NCI-H1092 (cell line): ENCODE measurements at regions not wholly inside any gene's neighbourhood (a gene's known extent, or its start where the extent isn't known, plus 50 kb on each side); places are given as distances from the start of the nearest gene placed in this dataset.
"Not testable (repeated sequence)": the region's sequence is repeated elsewhere in the genome, so short reads cannot be mapped to it uniquely, and the experiment has no call there.

Experiments
- DNase-seq: peaks from one replicate; lab custom pipeline; 2025; lab: John Stamatoyannopoulos, UW

DNA sequence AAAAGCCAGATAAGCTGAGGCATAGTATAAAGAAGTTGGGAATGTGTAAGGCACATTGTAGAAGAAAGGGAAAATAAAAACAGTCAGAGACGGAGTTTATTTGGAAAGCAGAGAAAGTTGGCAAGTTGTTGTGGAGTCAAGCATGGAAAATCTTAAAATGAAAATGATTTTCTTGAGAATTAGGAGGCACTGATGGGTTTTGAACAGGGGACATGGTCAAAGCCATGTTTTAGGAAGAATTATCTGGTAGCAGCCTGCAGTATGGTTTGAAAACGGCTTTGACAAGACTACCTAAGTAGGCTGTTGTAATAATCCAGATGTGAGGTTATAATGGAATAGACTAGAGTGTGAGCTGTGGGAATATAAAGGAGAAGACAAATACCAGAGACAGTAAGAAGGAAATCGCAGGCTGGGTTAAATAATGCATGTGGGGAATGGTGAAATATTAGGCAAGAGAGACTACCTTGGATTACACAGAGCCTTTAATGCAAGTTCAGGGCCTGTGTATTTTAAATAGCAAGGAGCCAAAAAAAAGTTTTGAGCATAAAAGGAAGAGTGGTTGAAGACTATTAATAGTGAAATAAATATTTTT is 130.4 kb upstream of the MEOX2 start:
- DNase-seq = no peak

GRCh38 chr7:15813448-15813847 is 127.0 kb upstream of the MEOX2 start:
- no peak for DNase-seq

GRCh38 chr7:15810383-15810782 is 123.9 kb upstream of the MEOX2 start:
- not testable (repeated sequence) for DNase-seq

GRCh38 chr7:15809936-15810335 is 123.5 kb upstream of the MEOX2 start:
- DNase-seq = not testable (repeated sequence)

DNA sequence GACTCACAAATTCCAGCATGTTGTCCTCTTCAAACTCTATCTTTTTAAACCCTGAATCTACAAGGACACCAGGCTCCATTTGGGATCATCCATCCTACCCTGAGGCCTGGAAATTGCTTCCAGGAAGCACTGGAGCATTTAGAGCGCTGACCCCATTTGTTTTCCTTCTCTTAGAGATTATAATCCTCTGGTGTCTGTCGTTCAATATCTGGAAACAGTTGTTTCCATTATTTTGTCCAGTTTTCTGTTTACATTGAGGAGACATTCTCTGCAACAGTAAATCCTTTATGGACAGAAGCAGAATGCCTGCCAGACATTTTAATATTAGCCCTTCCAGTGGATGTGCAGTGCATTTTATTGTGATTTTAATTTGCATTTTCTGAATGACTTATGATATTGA is 119.4 kb upstream of the MEOX2 start:
- no peak for DNase-seq

DNA sequence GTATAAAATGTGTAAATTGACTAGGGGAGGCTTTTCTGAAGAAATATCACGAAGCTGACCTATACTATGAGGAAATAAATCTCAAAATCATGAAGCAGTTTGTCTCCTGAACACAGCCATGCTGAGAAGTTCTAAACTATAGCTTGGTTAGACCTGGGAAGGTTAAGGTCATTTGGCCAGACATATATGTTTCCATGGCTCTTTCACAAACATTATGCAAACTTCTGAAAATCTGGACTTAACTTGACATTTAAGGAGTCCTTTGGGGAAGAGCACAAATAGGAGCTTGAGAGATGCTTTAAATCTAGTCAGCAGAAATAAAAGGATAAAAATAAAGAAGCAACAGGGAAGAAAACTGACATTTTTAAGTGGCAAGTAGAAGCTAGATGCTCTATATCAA is 115.9 kb upstream of the MEOX2 start:
- DNase-seq = no peak

DNA sequence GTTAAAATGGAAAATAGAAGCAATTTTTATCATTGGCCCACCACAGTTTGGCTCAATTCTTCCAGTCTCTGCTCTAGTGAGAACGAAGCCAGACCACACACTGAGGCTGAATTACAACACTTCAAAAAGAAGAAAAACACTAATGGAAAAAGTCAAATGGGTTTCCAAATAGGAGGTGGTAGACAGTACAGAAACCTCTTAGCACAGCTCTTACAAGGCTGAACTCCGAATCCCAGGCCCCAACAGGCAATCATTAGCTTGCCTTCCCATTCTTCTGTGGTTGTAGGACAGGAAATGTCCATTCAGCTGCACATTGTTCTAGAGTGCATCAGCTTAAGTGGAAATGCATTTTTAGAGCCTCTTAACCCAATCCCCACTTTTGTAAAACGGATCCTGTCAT is 115.1 kb upstream of the MEOX2 start:
- DNase-seq = no peak

- DNase-seq = no peak
Measured at GRCh38 chr7:15801041-15801440, 114.6 kb upstream of the MEOX2 start.

- DNase-seq = no peak
Measured at GRCh38 chr7:15798081-15798480, 111.6 kb upstream of the MEOX2 start.

- no peak for DNase-seq
Measured at GRCh38 chr7:15795393-15795792, 108.9 kb upstream of the MEOX2 start.

DNA sequence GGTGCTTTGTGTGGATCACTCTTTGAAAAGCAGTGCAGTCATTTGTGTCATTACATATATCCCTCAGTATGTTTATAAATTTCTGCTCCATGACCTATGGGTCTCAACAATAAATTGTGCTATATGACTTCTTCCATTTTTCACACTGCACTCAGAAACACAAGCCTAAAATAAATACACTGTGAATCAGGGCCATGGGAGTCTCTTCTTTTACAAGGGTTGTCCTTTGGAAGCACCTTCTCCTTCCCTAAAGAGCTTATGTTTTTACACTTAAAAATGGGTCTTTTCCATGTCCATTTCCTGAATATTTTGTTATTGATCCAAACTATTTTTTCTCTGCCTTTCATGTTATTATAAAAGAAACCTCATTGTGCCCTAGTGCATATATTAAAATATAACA is 108.3 kb upstream of the MEOX2 start:
- DNase-seq = no peak

GRCh38 chr7:15784694-15785030 is 98.2 kb upstream of the MEOX2 start:
- DNase-seq = no peak

DNA sequence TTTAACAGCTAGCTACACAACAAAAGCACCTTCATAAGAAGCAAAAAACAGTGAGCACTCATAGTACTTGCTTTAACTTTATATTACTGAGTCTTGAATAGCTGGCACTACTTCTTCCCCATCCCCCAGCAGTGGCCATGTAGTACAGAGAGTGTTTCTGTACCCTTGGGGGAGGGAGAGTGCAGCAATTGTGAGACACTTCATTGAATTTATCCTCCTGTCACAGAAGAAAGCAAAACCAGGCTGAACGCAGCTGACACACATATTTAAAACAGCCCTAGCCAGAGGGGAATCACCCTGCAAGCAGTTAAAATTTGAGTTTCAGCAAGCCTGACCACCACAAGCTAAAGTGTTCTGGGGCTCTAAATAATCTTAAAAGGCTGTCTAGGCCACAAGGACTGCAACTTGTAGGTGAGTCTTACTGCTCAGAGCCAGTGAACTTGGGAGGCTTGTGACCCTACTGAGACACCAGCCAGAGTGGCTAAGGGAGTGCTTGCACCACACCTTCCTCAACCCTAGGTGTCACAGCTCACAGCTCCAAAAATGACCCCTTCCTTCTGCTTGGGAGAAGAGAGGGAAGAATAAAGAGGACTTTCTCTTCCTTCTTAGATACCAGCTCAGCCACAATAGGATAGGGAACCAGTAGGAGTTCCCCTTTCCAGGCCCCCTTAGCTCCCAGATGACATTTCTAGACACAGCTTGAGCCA is 97.7 kb upstream of the MEOX2 start:
- no peak for DNase-seq

GRCh38 chr7:15782656-15783055 is 96.2 kb upstream of the MEOX2 start:
- DNase-seq = no peak

GRCh38 chr7:15781944-15782343 is 95.5 kb upstream of the MEOX2 start:
- DNase-seq = no peak

DNA sequence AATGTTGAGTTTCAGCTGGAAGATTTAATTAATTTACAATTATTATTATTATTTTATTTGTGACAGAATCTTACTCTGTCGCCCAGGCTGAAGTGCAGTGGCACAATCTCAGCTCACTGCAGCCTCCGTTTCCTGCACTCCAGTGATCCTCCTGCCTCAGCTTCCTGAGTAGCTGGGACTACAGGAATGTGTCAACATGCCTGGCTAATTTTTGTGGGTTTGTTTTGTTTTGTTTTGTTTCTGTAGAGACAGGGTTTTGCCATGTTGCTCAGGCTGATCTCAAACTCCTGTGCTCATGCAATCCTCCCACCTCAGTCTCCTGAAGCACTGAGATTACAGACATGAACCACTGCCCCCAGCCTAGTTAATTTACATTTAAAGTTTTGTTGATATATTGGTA is 93.8 kb upstream of the MEOX2 start:
- no peak for DNase-seq

GRCh38 chr7:15778191-15778590 is 91.7 kb upstream of the MEOX2 start:
- DNase-seq = no peak

DNA sequence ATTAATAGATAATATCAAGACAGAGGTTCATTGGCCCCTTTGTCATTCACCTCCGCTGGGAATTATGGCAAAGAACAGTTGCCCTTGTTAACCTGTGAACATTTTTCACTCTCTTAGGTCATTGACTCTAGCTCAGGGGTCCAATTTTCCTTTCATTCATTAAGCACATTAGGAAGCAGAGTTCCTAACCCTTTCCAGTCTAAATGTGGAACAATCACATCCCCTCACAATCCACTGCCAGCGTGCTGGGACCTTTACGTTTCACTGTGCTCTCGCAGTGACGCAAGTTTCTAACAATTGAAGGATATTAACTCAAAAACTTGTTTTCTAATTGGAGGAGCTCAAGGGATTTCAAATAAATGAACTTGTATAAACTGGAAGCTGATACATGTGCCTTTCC is 79.3 kb upstream of the MEOX2 start:
- no peak for DNase-seq

DNA sequence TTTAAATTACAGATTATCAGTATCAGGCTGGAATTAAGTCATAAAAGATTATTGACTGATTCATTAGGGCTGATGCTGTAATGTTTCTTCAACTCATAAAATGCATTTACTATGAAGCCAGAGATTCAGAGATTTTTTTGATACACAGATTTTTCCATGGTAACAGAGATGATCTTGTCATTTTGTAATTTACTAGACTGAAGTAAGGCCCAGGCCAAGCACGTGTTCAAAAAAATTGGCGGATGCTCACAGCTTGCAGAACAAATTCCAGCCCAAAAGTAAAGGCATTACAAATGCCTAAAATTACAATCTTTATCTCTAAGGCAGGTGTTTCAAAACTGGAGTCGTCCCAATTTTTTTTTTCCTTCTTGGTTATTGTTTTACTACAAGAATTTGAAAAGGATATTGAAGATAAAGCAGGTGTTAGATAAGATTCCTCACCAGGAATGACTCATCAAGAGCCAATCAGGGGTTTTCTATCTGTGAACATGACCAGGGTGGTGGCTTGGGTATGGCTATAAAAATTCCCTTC is 78.4 kb upstream of the MEOX2 start:
- DNase-seq = no peak

- DNase-seq = no peak
Measured at GRCh38 chr7:15764010-15764409, 77.5 kb upstream of the MEOX2 start.

GRCh38 chr7:15757041-15758000 is 70.8 kb upstream of the MEOX2 start:
- no peak for DNase-seq

DNA sequence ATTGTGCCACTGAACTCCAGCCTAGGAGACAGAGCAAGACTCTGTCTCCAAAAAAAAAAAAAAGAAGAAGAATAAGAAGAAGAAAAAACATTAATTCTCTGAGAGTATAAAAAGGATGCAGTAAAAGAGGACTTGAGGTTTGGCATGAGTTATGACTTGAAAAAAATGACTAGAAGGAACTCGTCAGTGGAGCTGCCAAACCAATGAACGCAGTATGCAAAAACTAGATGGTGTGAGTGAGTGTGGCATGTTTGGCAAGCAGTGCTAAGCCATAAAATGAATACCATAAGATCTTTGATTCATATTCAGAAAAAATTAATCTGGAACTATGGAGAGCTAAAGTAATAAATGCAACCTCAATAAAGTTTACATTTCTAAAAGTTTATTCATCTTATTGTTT is 68.6 kb upstream of the MEOX2 start:
- DNase-seq = no peak
